ENCODE measurements at regions not wholly inside any gene's neighbourhood (a gene's known extent, or its start where the extent isn't known, plus 50 kb on each side); places are given as distances from the start of the nearest gene placed in this dataset.

DNA sequence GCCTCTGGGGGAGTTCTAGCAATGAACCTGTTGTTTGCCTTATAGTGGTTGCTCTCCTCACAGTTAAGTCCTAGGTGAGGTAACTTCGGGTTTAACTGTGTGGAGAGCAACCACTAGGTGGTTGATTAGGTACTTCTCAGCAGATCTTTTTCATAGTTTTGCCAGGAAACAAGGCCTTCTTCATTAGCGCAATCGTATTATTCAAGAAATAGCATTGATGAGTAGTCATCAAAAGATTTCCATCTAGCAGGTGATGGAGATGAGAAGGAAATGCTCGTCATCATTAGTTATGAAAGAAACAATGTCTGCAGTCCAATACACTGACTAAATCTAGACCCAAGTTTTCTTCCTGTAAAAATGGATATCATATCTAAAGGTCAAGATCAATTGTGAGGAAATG is 923.3 kb downstream of the AACS start:
- H3K9ac ChIP-seq (ENCODE audit: insufficient read depth in 1 of 2, low read length in 2 of 2), result no peak overlapping the region
- whole genome bisulfite sequencing, 2 donors, result 87 to 88% methylated on average over 4 of the region's 4 CpGs

DNA sequence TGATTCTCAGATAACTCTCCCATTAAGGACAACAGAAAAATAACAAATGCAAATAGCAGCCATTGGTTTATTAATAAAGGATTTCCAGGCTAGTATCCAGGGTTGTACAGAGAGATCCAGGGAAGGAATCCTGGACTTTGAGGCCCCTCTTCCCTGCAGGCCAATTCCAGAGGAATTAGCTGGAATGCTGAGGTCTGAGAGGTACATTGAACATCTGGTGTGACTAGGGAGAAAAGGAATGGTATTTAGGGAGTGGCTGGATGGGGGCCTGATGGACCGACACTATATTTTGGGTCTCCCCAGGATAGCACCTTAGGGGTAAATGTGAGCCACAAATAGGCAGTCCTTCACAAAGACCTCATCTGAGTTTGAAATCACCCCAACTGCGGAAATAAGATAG is 924.5 kb downstream of the AACS start:
- H3K9ac ChIP-seq (ENCODE audit: insufficient read depth in 1 of 2, low read length in 2 of 2), result no peak overlapping the region
- no peaks in the 10 kb centered on the region for H3K36me3 ChIP-seq (ENCODE audit: control insufficient read depth in 4 of 4, insufficient read depth in 4 of 4, low read length in 4 of 4)
- ATAC-seq (ENCODE audit: insufficient read depth, low FRiP score) (no peak), DNase-seq (no peak)
- TF ChIP-seq, protein P1, sequence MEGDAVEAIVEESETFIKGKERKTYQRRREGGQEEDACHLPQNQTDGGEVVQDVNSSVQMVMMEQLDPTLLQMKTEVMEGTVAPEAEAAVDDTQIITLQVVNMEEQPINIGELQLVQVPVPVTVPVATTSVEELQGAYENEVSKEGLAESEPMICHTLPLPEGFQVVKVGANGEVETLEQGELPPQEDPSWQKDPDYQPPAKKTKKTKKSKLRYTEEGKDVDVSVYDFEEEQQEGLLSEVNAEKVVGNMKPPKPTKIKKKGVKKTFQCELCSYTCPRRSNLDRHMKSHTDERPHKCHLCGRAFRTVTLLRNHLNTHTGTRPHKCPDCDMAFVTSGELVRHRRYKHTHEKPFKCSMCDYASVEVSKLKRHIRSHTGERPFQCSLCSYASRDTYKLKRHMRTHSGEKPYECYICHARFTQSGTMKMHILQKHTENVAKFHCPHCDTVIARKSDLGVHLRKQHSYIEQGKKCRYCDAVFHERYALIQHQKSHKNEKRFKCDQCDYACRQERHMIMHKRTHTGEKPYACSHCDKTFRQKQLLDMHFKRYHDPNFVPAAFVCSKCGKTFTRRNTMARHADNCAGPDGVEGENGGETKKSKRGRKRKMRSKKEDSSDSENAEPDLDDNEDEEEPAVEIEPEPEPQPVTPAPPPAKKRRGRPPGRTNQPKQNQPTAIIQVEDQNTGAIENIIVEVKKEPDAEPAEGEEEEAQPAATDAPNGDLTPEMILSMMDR (IDR thresholded peaks at IDR 0.05; ENCODE audit: control extremely low read depth, extremely low read depth), result no peak
- H3K27ac ChIP-seq (ENCODE audit: low read depth in 1 of 2, low read length in 1 of 2), result no peak overlapping the region
- H3K9me3 ChIP-seq (ENCODE audit: control insufficient read depth in 4 of 4, insufficient read depth in 3 of 4, low read length in 3 of 4), result peaks cover 0 to 4% (median 0%) of the 10 kb centered on the region in 4 donors
- no peak overlapping the region for H3K4me3 ChIP-seq
- H3K4me1 ChIP-seq (ENCODE audit: control insufficient read depth in 5 of 5, insufficient read depth in 5 of 5, low read length in 5 of 5), result no peaks in the 10 kb centered on the region
- H3K27me3 ChIP-seq (ENCODE audit: control insufficient read depth in 3 of 3, insufficient read depth in 3 of 3, low read length in 2 of 3), result no peaks in the 10 kb centered on the region
- 88 to 94% methylated on average over 2 of the region's 2 CpGs for WGBS, 2 donors

More for the DNA sequence above, 923.3 kb downstream of the AACS start:
- DNase-seq, result no peak
- Histone ChIP-seq H3K27ac (ENCODE audit: low read depth in 1 of 2, low read length in 1 of 2) (no peak overlapping the region), H3K4me1 (ENCODE audit: control insufficient read depth in 5 of 5, insufficient read depth in 5 of 5, low read length in 5 of 5) (peaks cover 0 to 5% (median 0%) of the 10 kb centered on the region in 5 donors), H3K27me3 (ENCODE audit: control insufficient read depth in 3 of 3, insufficient read depth in 3 of 3, low read length in 2 of 3) (no peaks in the 10 kb centered on the region), H3K36me3 (ENCODE audit: control insufficient read depth in 4 of 4, insufficient read depth in 4 of 4, low read length in 4 of 4) (no peaks in the 10 kb centered on the region), H3K9me3 (ENCODE audit: control insufficient read depth in 4 of 4, insufficient read depth in 3 of 4, low read length in 3 of 4) (peaks cover 0 to 6% (median 0%) of the 10 kb centered on the region in 4 donors), H3K4me3 (no peak overlapping the region)
- no peak for ATAC-seq (ENCODE audit: insufficient read depth, low FRiP score)
- TF ChIP-seq, protein P1 (IDR thresholded peaks at IDR 0.05; ENCODE audit: control extremely low read depth, extremely low read depth), result no peak

DNA sequence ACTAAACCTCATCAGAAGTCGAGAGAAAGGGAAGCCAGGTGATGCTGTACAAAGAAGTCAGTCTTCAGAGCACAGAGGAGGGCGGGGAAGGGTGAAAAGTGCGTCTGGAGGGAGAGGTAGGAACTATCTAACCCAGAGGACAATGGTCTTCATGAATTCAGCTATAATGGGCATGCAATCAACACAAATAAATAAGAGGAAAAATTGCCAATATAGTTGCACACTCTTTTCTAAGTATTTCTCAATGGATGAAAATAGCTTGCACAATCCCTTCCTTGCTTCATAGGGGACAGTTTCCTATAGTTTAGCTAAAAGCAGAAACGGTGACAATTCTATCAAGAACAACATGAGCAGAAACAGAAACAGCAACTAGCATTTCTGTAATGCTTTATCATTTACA is 931.2 kb downstream of the AACS start:
- WGBS, 2 donors, result 67 to 68% methylated on average over 4 of the region's 4 CpGs
- H3K4me3 ChIP-seq, result no peak overlapping the region

More for the DNA sequence above, 931.2 kb downstream of the AACS start:
- H3K27ac ChIP-seq (ENCODE audit: low read depth in 1 of 2, low read length in 1 of 2), result no peak overlapping the region
- no peaks in the 10 kb centered on the region for H3K36me3 ChIP-seq (ENCODE audit: control insufficient read depth in 4 of 4, insufficient read depth in 4 of 4, low read length in 4 of 4)
- H3K27me3 ChIP-seq (ENCODE audit: control insufficient read depth in 3 of 3, insufficient read depth in 3 of 3, low read length in 2 of 3), result peaks cover 0 to 3% (median 0%) of the 10 kb centered on the region in 3 donors
- no peaks in the 10 kb centered on the region for H3K4me1 ChIP-seq (ENCODE audit: control insufficient read depth in 5 of 5, insufficient read depth in 5 of 5, low read length in 5 of 5)
- DNase-seq (peak in 1 of 3 donors; percentile 4), ATAC-seq (ENCODE audit: insufficient read depth, low FRiP score) (no peak)
- H3K9me3 ChIP-seq (ENCODE audit: control insufficient read depth in 4 of 4, insufficient read depth in 3 of 4, low read length in 3 of 4), result peaks cover 0 to 4% (median 0%) of the 10 kb centered on the region in 4 donors
- TF ChIP-seq, protein P1 (IDR thresholded peaks at IDR 0.05; ENCODE audit: control extremely low read depth, extremely low read depth), result no peak
- no peak overlapping the region for H3K9ac ChIP-seq (ENCODE audit: insufficient read depth in 1 of 2, low read length in 2 of 2)
